ENCODE measurements at regions not wholly inside any gene's neighbourhood (a gene's known extent, or its start where the extent isn't known, plus 50 kb on each side); places are given as distances from the start of the nearest gene placed in this dataset.

GRCh38 chr2:37471104-37471503, 126.7 kb downstream of the QPCT start:
- Histone ChIP-seq H3K27ac (no peak overlapping the region), H3K9me3 (no peaks in the 10 kb centered on the region), H3K36me3 (no peaks in the 10 kb centered on the region), H3K4me3 (no peak overlapping the region), H3K4me1 (no peaks in the 10 kb centered on the region), H3K27me3 (replicated peaks in 1 of 7) (no peaks in the 10 kb centered on the region)
- no peak for TF ChIP-seq CTCF (IDR thresholded peaks at IDR 0.05 in 8 of 11, conservative IDR thresholded peaks at IDR 0.05 in 3 of 11)
- no peak for TF ChIP-seq POLR2A (IDR thresholded peaks at IDR 0.05)
- TF ChIP-seq POLR2AphosphoS5 (IDR thresholded peaks at IDR 0.05): no peak
- no peak for DNase-seq
- 79 to 88% (median 86%) methylated on average over 1 of the region's 1 CpG for WGBS, 5 donors
- intact Hi-C loops (cut with DNase I; ENCODE audit: low total_unique reads): no loop called here

GRCh38 chr2:37471994-37472393, 127.6 kb downstream of the QPCT start:
- Histone ChIP-seq H3K4me3 (no peak overlapping the region), H3K27ac (no peak overlapping the region), H3K4me1 (no peaks in the 10 kb centered on the region), H3K9me3 (no peaks in the 10 kb centered on the region), H3K27me3 (replicated peaks in 1 of 7) (no peaks in the 10 kb centered on the region), H3K36me3 (no peaks in the 10 kb centered on the region)
- intact Hi-C loops (cut with DNase I; ENCODE audit: low total_unique reads): no loop called here
- 33 to 80% (median 63%) methylated on average over 1 of the region's 1 CpG for WGBS, 5 donors
- no peak for DNase-seq
- TF ChIP-seq POLR2AphosphoS5 (IDR thresholded peaks at IDR 0.05) (no peak), CTCF (IDR thresholded peaks at IDR 0.05 in 8 of 11, conservative IDR thresholded peaks at IDR 0.05 in 3 of 11) (no peak), POLR2A (IDR thresholded peaks at IDR 0.05) (no peak)

GRCh38 chr2:37472959-37473358, 128.5 kb downstream of the QPCT start:
- TF ChIP-seq POLR2A (IDR thresholded peaks at IDR 0.05) (no peak), POLR2AphosphoS5 (IDR thresholded peaks at IDR 0.05) (no peak), CTCF (IDR thresholded peaks at IDR 0.05 in 8 of 11, conservative IDR thresholded peaks at IDR 0.05 in 3 of 11) (no peak)
- Histone ChIP-seq H3K27me3 (replicated peaks in 1 of 7) (no peaks in the 10 kb centered on the region), H3K36me3 (no peaks in the 10 kb centered on the region), H3K27ac (no peak overlapping the region), H3K9me3 (no peaks in the 10 kb centered on the region), H3K4me1 (no peaks in the 10 kb centered on the region), H3K4me3 (no peak overlapping the region)
- intact Hi-C loops (cut with DNase I; ENCODE audit: low total_unique reads): no loop called here
- 61 to 78% (median 72%) methylated on average over 2 of the region's 2 CpGs for WGBS, 5 donors
- no peak for DNase-seq

- 70 to 96% (median 92%) methylated on average over 4 of the region's 4 CpGs for WGBS, 5 donors
- no peaks in the 10 kb centered on the region for H3K4me1 ChIP-seq
Measured at GRCh38 chr2:37476411-37476810, 132.0 kb downstream of the QPCT start.

More at GRCh38 chr2:37476411-37476810, 132.0 kb downstream of the QPCT start:
- H3K36me3 ChIP-seq: no peaks in the 10 kb centered on the region
- no peak overlapping the region for H3K4me3 ChIP-seq
- H3K9me3 ChIP-seq: peaks cover 0 to 2% (median 0%) of the 10 kb centered on the region in 8 donors
- H3K27me3 ChIP-seq (replicated peaks in 1 of 7): no peaks in the 10 kb centered on the region
- intact Hi-C loops (cut with DNase I; ENCODE audit: low total_unique reads): no loop called here
- H3K27ac ChIP-seq: no peak overlapping the region
- no peak for TF ChIP-seq CTCF (IDR thresholded peaks at IDR 0.05 in 8 of 11, conservative IDR thresholded peaks at IDR 0.05 in 3 of 11)
- no peak for TF ChIP-seq POLR2A (IDR thresholded peaks at IDR 0.05)
- no peak for TF ChIP-seq POLR2AphosphoS5 (IDR thresholded peaks at IDR 0.05)
- DNase-seq: no peak
